ENCODE measurements at regions not wholly inside any gene's neighbourhood (a gene's known extent, or its start where the extent isn't known, plus 50 kb on each side); places are given as distances from the start of the nearest gene placed in this dataset.

GRCh38 chr4:181475359-181475758 is 767.8 kb upstream of the TENM3 start:
- no peak for DNase-seq (ENCODE audit: low read depth in 2 of 2)

GRCh38 chr4:181475781-181476507 is 767.3 kb upstream of the TENM3 start:
- DNase-seq (ENCODE audit: low read depth in 2 of 2) = no peak

GRCh38 chr4:181476508-181476890 is 766.7 kb upstream of the TENM3 start:
- DNase-seq (ENCODE audit: low read depth in 2 of 2) = no peak

- no peak for DNase-seq (ENCODE audit: low read depth in 2 of 2)
Observed at GRCh38 chr4:181477591-181477990, 765.6 kb upstream of the TENM3 start.

GRCh38 chr4:181478656-181479055 is 764.5 kb upstream of the TENM3 start:
- DNase-seq (ENCODE audit: low read depth in 2 of 2) = no peak

GRCh38 chr4:181479141-181479540 is 764.1 kb upstream of the TENM3 start:
- no peak for DNase-seq (ENCODE audit: low read depth in 2 of 2)

GRCh38 chr4:181484396-181484795 is 758.8 kb upstream of the TENM3 start:
- no peak for DNase-seq (ENCODE audit: low read depth in 2 of 2)

- DNase-seq (ENCODE audit: low read depth in 2 of 2) = no peak
Observed at GRCh38 chr4:181488926-181489325, 754.3 kb upstream of the TENM3 start.

GRCh38 chr4:181498148-181498547 is 745.1 kb upstream of the TENM3 start:
- DNase-seq (ENCODE audit: low read depth in 2 of 2) = no peak

- DNase-seq (ENCODE audit: low read depth in 2 of 2) = no peak
Observed at GRCh38 chr4:181502611-181503010, 740.6 kb upstream of the TENM3 start.

GRCh38 chr4:181503687-181504390 is 739.4 kb upstream of the TENM3 start:
- DNase-seq (ENCODE audit: low read depth in 2 of 2) = no peak

- DNase-seq (ENCODE audit: low read depth in 2 of 2) = no peak
Observed at GRCh38 chr4:181504924-181505323, 738.3 kb upstream of the TENM3 start.

GRCh38 chr4:181507180-181507835 is 735.9 kb upstream of the TENM3 start:
- no peak for DNase-seq (ENCODE audit: low read depth in 2 of 2)

GRCh38 chr4:181507938-181508337 is 735.3 kb upstream of the TENM3 start:
- DNase-seq (ENCODE audit: low read depth in 2 of 2) = no peak

- DNase-seq (ENCODE audit: low read depth in 2 of 2) = no peak
Observed at GRCh38 chr4:181508601-181509000, 734.6 kb upstream of the TENM3 start.

- DNase-seq (ENCODE audit: low read depth in 2 of 2) = no peak
Observed at GRCh38 chr4:181509073-181509472, 734.1 kb upstream of the TENM3 start.

GRCh38 chr4:181517491-181517890 is 725.7 kb upstream of the TENM3 start:
- DNase-seq (ENCODE audit: low read depth in 2 of 2) = no peak

GRCh38 chr4:181520790-181521189 is 722.4 kb upstream of the TENM3 start:
- DNase-seq (ENCODE audit: low read depth in 2 of 2) = no peak

- DNase-seq (ENCODE audit: low read depth in 2 of 2) = no peak
Observed at GRCh38 chr4:181523973-181524372, 719.2 kb upstream of the TENM3 start.

- DNase-seq (ENCODE audit: low read depth in 2 of 2) = no peak
Observed at GRCh38 chr4:181524499-181524898, 718.7 kb upstream of the TENM3 start.

GRCh38 chr4:181525634-181526033 is 717.6 kb upstream of the TENM3 start:
- DNase-seq (ENCODE audit: low read depth in 2 of 2) = no peak

- DNase-seq (ENCODE audit: low read depth in 2 of 2) = no peak
Observed at GRCh38 chr4:181528570-181529184, 714.5 kb upstream of the TENM3 start.

GRCh38 chr4:181529537-181529936 is 713.7 kb upstream of the TENM3 start:
- DNase-seq (ENCODE audit: low read depth in 2 of 2) = no peak
